ENCODE measurements at regions not wholly inside any gene's neighbourhood (a gene's known extent, or its start where the extent isn't known, plus 50 kb on each side); places are given as distances from the start of the nearest gene placed in this dataset.
A peak's percentile ranks its signal among the peaks of the same experiment; 100 is the strongest.

- no peak for DNase-seq
These were observed 62.4 kb upstream of the ARG1 start for GRCh38 chr6:131510591-131510990.

- DNase-seq, result peak; percentile 68
These were observed 53.2 kb upstream of the ARG1 start for GRCh38 chr6:131519670-131520436.

Data from CD4-positive, alpha-beta T cell treated with Interleukin-10 for 1 hour (primary cell).